ENCODE measurements at regions not wholly inside any gene's neighbourhood (a gene's known extent, or its start where the extent isn't known, plus 50 kb on each side); places are given as distances from the start of the nearest gene placed in this dataset.

DNA sequence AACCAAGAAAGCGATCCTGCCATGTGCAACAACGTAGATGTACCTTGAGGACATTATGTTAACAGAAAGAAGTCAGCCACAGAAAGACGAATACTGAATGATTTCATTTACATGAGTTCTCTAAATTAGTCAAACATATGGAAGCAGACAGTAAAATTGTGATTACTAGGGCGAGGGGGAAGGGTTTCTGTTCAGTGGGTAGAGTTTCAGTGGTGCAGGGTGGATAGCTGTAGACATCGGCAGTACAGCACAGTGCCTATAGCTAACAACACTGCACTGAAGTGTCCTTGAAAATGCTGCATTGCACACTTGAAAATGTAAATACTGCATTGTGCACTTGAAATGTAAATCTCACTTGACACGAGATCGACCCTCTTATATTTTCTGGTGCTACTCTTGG lies 275.3 kb downstream of the GALR1 start (continued):
- no peak for TF ChIP-seq ZFP30 (CRISPR knock-in tag; IDR thresholded peaks at IDR 0.05)
- no peak for TF ChIP-seq TOX (CRISPR knock-in tag; IDR thresholded peaks at IDR 0.05; ENCODE audit: borderline replicate concordance)
- TF ChIP-seq GLIS3 (CRISPR knock-in tag; IDR thresholded peaks at IDR 0.05): no peak
- TF ChIP-seq, protein P1, sequence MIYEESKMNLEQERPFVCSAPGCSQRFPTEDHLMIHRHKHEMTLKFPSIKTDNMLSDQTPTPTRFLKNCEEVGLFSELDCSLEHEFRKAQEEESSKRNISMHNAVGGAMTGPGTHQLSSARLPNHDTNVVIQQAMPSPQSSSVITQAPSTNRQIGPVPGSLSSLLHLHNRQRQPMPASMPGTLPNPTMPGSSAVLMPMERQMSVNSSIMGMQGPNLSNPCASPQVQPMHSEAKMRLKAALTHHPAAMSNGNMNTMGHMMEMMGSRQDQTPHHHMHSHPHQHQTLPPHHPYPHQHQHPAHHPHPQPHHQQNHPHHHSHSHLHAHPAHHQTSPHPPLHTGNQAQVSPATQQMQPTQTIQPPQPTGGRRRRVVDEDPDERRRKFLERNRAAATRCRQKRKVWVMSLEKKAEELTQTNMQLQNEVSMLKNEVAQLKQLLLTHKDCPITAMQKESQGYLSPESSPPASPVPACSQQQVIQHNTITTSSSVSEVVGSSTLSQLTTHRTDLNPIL (CRISPR knock-in tag; IDR thresholded peaks at IDR 0.05; ENCODE audit: low read depth): no peak
- TF ChIP-seq ZNF70 (CRISPR knock-in tag; IDR thresholded peaks at IDR 0.05): no peak
- no peak for TF ChIP-seq PPARA (CRISPR knock-in tag; IDR thresholded peaks at IDR 0.05; ENCODE audit: borderline replicate concordance)
- TF ChIP-seq ZFP3 (CRISPR knock-in tag; IDR thresholded peaks at IDR 0.05): no peak
- TF ChIP-seq ARNTL (CRISPR knock-in tag; IDR thresholded peaks at IDR 0.05; ENCODE audit: borderline replicate concordance, low read depth): no peak

DNA sequence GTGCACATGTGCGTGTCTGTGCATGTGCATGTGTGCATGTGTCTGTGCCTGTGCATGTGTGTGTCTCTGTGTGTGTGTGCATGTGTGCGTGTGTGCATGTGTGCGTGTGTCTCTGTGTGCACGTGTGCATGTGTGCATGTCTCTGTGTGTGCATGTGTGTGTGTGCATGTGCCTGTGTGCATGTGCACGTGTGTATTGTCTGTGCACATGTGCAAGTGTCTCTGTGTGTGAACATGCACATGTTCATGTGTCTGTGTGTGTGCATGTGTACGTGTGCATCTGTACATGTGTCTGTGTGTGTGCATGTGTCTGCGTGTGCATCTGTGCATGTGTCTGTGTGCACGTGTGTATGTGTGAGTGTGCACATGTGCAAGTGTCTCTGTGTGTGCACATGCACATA lies 277.3 kb downstream of the GALR1 start:
- ATAC-seq: no peak

DNA sequence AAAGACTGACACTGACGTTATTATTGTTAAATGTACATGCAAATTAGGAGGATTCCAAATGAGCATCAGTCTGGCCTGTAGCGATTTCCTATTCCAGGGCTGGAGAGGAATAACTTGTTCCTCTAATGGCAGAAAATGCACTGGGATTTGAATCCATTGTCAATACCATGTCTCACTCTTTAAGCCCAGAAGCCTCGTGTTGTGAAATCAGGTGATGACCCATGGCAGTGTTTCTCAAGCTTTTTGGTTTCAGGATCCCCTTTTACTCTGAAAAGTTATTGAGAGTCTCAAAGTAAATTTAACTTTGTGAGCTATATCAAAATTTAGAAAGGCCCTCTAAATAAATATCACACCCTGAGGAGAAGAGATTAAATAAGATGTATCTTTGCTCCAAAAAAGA lies 279.2 kb downstream of the GALR1 start:
- no peak for ATAC-seq
- TF ChIP-seq ZNF565 (CRISPR knock-in tag; conservative IDR thresholded peaks at IDR 0.05; ENCODE audit: low read depth): no peak
- TF ChIP-seq CSDC2 (CRISPR knock-in tag; IDR thresholded peaks at IDR 0.05): no peak
- TF ChIP-seq RARB (CRISPR knock-in tag; IDR thresholded peaks at IDR 0.05): no peak
- TF ChIP-seq, protein P2, sequence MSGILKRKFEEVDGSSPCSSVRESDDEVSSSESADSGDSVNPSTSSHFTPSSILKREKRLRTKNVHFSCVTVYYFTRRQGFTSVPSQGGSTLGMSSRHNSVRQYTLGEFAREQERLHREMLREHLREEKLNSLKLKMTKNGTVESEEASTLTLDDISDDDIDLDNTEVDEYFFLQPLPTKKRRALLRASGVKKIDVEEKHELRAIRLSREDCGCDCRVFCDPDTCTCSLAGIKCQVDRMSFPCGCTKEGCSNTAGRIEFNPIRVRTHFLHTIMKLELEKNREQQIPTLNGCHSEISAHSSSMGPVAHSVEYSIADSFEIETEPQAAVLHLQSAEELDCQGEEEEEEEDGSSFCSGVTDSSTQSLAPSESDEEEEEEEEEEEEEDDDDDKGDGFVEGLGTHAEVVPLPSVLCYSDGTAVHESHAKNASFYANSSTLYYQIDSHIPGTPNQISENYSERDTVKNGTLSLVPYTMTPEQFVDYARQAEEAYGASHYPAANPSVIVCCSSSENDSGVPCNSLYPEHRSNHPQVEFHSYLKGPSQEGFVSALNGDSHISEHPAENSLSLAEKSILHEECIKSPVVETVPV (CRISPR knock-in tag; IDR thresholded peaks at IDR 0.05): no peak
- no peak for TF ChIP-seq ZFP3 (CRISPR knock-in tag; IDR thresholded peaks at IDR 0.05)
- TF ChIP-seq ZFP30 (CRISPR knock-in tag; IDR thresholded peaks at IDR 0.05): no peak
- TF ChIP-seq GLIS3 (CRISPR knock-in tag; IDR thresholded peaks at IDR 0.05): no peak
- no peak for TF ChIP-seq ISL1 (CRISPR knock-in tag; IDR thresholded peaks at IDR 0.05)
- TF ChIP-seq, protein P1 (CRISPR knock-in tag; IDR thresholded peaks at IDR 0.05; ENCODE audit: low read depth): no peak
- TF ChIP-seq BACH2 (CRISPR knock-in tag; IDR thresholded peaks at IDR 0.05; ENCODE audit: borderline replicate concordance): no peak
- TF ChIP-seq PPARA (CRISPR knock-in tag; IDR thresholded peaks at IDR 0.05; ENCODE audit: borderline replicate concordance): no peak
- TF ChIP-seq, protein P3, sequence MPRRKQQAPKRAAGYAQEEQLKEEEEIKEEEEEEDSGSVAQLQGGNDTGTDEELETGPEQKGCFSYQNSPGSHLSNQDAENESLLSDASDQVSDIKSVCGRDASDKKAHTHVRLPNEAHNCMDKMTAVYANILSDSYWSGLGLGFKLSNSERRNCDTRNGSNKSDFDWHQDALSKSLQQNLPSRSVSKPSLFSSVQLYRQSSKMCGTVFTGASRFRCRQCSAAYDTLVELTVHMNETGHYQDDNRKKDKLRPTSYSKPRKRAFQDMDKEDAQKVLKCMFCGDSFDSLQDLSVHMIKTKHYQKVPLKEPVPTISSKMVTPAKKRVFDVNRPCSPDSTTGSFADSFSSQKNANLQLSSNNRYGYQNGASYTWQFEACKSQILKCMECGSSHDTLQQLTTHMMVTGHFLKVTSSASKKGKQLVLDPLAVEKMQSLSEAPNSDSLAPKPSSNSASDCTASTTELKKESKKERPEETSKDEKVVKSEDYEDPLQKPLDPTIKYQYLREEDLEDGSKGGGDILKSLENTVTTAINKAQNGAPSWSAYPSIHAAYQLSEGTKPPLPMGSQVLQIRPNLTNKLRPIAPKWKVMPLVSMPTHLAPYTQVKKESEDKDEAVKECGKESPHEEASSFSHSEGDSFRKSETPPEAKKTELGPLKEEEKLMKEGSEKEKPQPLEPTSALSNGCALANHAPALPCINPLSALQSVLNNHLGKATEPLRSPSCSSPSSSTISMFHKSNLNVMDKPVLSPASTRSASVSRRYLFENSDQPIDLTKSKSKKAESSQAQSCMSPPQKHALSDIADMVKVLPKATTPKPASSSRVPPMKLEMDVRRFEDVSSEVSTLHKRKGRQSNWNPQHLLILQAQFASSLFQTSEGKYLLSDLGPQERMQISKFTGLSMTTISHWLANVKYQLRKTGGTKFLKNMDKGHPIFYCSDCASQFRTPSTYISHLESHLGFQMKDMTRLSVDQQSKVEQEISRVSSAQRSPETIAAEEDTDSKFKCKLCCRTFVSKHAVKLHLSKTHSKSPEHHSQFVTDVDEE (CRISPR knock-in tag; IDR thresholded peaks at IDR 0.05): no peak
- no peak for TF ChIP-seq TOX (CRISPR knock-in tag; IDR thresholded peaks at IDR 0.05; ENCODE audit: borderline replicate concordance)
- TF ChIP-seq ZNF70 (CRISPR knock-in tag; IDR thresholded peaks at IDR 0.05): no peak
- TF ChIP-seq OSR1 (CRISPR knock-in tag; IDR thresholded peaks at IDR 0.05): no peak
- TF ChIP-seq ARNTL (CRISPR knock-in tag; IDR thresholded peaks at IDR 0.05; ENCODE audit: borderline replicate concordance, low read depth): no peak
- no peak for TF ChIP-seq SNAI2 (CRISPR knock-in tag; IDR thresholded peaks at IDR 0.05)
- TF ChIP-seq, protein P4, sequence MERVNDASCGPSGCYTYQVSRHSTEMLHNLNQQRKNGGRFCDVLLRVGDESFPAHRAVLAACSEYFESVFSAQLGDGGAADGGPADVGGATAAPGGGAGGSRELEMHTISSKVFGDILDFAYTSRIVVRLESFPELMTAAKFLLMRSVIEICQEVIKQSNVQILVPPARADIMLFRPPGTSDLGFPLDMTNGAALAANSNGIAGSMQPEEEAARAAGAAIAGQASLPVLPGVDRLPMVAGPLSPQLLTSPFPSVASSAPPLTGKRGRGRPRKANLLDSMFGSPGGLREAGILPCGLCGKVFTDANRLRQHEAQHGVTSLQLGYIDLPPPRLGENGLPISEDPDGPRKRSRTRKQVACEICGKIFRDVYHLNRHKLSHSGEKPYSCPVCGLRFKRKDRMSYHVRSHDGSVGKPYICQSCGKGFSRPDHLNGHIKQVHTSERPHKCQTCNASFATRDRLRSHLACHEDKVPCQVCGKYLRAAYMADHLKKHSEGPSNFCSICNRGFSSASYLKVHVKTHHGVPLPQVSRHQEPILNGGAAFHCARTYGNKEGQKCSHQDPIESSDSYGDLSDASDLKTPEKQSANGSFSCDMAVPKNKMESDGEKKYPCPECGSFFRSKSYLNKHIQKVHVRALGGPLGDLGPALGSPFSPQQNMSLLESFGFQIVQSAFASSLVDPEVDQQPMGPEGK (CRISPR knock-in tag; IDR thresholded peaks at IDR 0.05; ENCODE audit: borderline replicate concordance): no peak

More for the DNA sequence above, 277.3 kb downstream of the GALR1 start:
- TF ChIP-seq PPARA (CRISPR knock-in tag; IDR thresholded peaks at IDR 0.05; ENCODE audit: borderline replicate concordance) (no peak), CSDC2 (CRISPR knock-in tag; IDR thresholded peaks at IDR 0.05) (no peak), ESRRG (CRISPR knock-in tag; IDR thresholded peaks at IDR 0.05) (no peak), RARB (CRISPR knock-in tag; IDR thresholded peaks at IDR 0.05) (no peak), TOX (CRISPR knock-in tag; IDR thresholded peaks at IDR 0.05; ENCODE audit: borderline replicate concordance) (no peak)
- TF ChIP-seq, protein P1 (CRISPR knock-in tag; IDR thresholded peaks at IDR 0.05; ENCODE audit: low read depth): no peak
